Osteoblast (primary cell): ENCODE measurements at regions not wholly inside any gene's neighbourhood (a gene's known extent, or its start where the extent isn't known, plus 50 kb on each side); places are given as distances from the start of the nearest gene placed in this dataset.

Experiments
- DNase-seq: peaks from one replicate; pipeline ENCODE4 v3.0.0; 2011; ENCODE audit warnings: low spot score, mixed read lengths; ENCODE audit not compliant: insufficient read length; ENCODE audit errors: missing footprints
- H2AFZ ChIP-seq: 2 replicates; pipeline ENCODE4 v1.6.0; 2011; ENCODE audit warnings: mild to moderate bottlenecking, low read length
- H3K27ac ChIP-seq: 2 replicates; pipeline ENCODE4 v1.5.1; 2011; ENCODE audit warnings: mild to moderate bottlenecking, low read depth, low read length, moderate library complexity
- H3K27me3 ChIP-seq: 2 replicates; pipeline ENCODE4 v1.6.0; 2012; ENCODE audit warnings: mild to moderate bottlenecking, control low read depth, inconsistent platforms, low read length, moderate library complexity; ENCODE audit not compliant: insufficient read depth
- H3K36me3 ChIP-seq: 2 replicates; pipeline ENCODE4 v1.5.1; 2011; ENCODE audit warnings: mild to moderate bottlenecking, low read length, control low read depth, moderate library complexity; ENCODE audit not compliant: insufficient read depth
- H3K4me1 ChIP-seq: 2 replicates; pipeline ENCODE4 v1.5.1; 2011; ENCODE audit warnings: mild to moderate bottlenecking, low read length, control low read depth, moderate library complexity; ENCODE audit not compliant: insufficient read depth
- H3K4me2 ChIP-seq: 2 replicates; pipeline ENCODE4 v1.6.0; 2011; ENCODE audit warnings: mild to moderate bottlenecking, low read length; ENCODE audit not compliant: insufficient read depth
- H3K4me3 ChIP-seq: fragments of 200-600 bp; sonication (generic); 3 replicates; pipeline ENCODE4 v1.5.1; 2012; ENCODE audit warnings: mild to moderate bottlenecking, low read length, inconsistent platforms; ENCODE audit not compliant: insufficient read depth
- H3K79me2 ChIP-seq: 2 replicates; pipeline ENCODE4 v1.6.0; 2012; ENCODE audit warnings: mild to moderate bottlenecking, low read length, control low read depth, inconsistent platforms; ENCODE audit not compliant: insufficient read depth
- H3K9me3 ChIP-seq: 2 replicates; pipeline ENCODE4 v1.5.1; 2011; ENCODE audit warnings: low read depth, low read length, control low read depth
- H4K20me1 ChIP-seq: 2 replicates; pipeline ENCODE4 v1.6.0; 2012; ENCODE audit warnings: mild to moderate bottlenecking, low read length, control low read depth; ENCODE audit not compliant: insufficient read depth
- CTCF ChIP-seq: IDR thresholded peaks from 2 replicates; pipeline ENCODE4 v1.5.1; 2011; ENCODE audit warnings: mild to moderate bottlenecking, low read depth, low read length, moderate library complexity; ENCODE audit errors: extremely low read depth

GRCh38 chr6:3542032-3542640, 85.3 kb upstream of the SLC22A23 start:
- Histone ChIP-seq H3K4me2 (no peak overlapping the region), H3K79me2 (no peaks in the 10 kb centered on the region), H3K4me3 (no peak overlapping the region), H3K4me1 (no peaks in the 10 kb centered on the region), H4K20me1 (no peaks in the 10 kb centered on the region), H3K27me3 (no peaks in the 10 kb centered on the region), H3K27ac (no peak overlapping the region), H2AFZ (no peak overlapping the region), H3K36me3 (no peaks in the 10 kb centered on the region), H3K9me3 (no peaks in the 10 kb centered on the region)
- no peak for TF ChIP-seq CTCF
- DNase-seq = no peak

- no peak for DNase-seq
- H3K27me3 ChIP-seq = no peaks in the 10 kb centered on the region
- no peaks in the 10 kb centered on the region for H4K20me1 ChIP-seq
- no peaks in the 10 kb centered on the region for H3K4me1 ChIP-seq
- no peak overlapping the region for H3K4me2 ChIP-seq
- no peaks in the 10 kb centered on the region for H3K9me3 ChIP-seq
- H3K27ac ChIP-seq = no peak overlapping the region
- H3K36me3 ChIP-seq = no peaks in the 10 kb centered on the region
- H2AFZ ChIP-seq = no peak overlapping the region
- no peak overlapping the region for H3K4me3 ChIP-seq
- no peak for TF ChIP-seq CTCF
- H3K79me2 ChIP-seq = no peaks in the 10 kb centered on the region
Measured at GRCh38 chr6:3541006-3541585, 84.2 kb upstream of the SLC22A23 start.

GRCh38 chr6:3540253-3540820, 83.5 kb upstream of the SLC22A23 start:
- Histone ChIP-seq H3K4me1 (peaks cover under 1% of the 10 kb centered on the region), H3K4me3 (no peak overlapping the region), H3K27me3 (no peaks in the 10 kb centered on the region), H3K79me2 (no peaks in the 10 kb centered on the region), H2AFZ (no peak overlapping the region), H3K4me2 (no peak overlapping the region), H3K36me3 (no peaks in the 10 kb centered on the region), H3K27ac (no peak overlapping the region), H4K20me1 (no peaks in the 10 kb centered on the region), H3K9me3 (no peaks in the 10 kb centered on the region)
- no peak for DNase-seq
- TF ChIP-seq CTCF = no peak

DNA sequence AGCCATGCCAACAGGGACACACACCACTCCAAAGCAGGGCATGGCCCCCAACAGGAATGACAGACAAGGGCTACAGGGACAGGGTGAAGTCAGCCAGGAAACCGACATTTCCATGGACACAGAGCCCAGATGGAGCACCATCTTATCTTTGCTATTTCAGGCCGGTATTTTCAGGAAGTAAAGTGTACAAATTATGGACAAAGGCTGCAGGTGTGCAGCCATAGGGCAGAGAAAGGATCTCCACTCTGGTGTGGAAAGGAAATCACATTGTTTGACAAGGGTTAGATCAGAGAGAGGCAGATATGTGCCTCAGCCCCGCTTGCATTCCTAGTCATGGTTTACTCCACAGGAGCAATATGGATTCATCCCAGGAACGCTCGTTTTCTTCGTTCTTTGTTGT, 81.7 kb upstream of the SLC22A23 start:
- Histone ChIP-seq H3K4me3 (no peak overlapping the region), H3K27ac (no peak overlapping the region), H3K79me2 (no peaks in the 10 kb centered on the region), H4K20me1 (no peaks in the 10 kb centered on the region), H3K27me3 (no peaks in the 10 kb centered on the region), H3K4me1 (peaks cover 15% of the 10 kb centered on the region), H3K36me3 (no peaks in the 10 kb centered on the region), H3K9me3 (no peaks in the 10 kb centered on the region), H2AFZ (no peak overlapping the region), H3K4me2 (no peak overlapping the region)
- TF ChIP-seq CTCF = no peak
- DNase-seq = no peak
